Mucosa of gallbladder (tissue), 1 donor: ENCODE measurements at regions not wholly inside any gene's neighbourhood (a gene's known extent, or its start where the extent isn't known, plus 50 kb on each side); places are given as distances from the start of the nearest gene placed in this dataset.

Experiments
- DNase-seq: peaks from one replicate; pipeline ENCODE4 v3.0.0-alpha.2; 2020; ENCODE audit warnings: low spot score
- donor health status: DM: no; HTN: no; CAD: no.

DNA sequence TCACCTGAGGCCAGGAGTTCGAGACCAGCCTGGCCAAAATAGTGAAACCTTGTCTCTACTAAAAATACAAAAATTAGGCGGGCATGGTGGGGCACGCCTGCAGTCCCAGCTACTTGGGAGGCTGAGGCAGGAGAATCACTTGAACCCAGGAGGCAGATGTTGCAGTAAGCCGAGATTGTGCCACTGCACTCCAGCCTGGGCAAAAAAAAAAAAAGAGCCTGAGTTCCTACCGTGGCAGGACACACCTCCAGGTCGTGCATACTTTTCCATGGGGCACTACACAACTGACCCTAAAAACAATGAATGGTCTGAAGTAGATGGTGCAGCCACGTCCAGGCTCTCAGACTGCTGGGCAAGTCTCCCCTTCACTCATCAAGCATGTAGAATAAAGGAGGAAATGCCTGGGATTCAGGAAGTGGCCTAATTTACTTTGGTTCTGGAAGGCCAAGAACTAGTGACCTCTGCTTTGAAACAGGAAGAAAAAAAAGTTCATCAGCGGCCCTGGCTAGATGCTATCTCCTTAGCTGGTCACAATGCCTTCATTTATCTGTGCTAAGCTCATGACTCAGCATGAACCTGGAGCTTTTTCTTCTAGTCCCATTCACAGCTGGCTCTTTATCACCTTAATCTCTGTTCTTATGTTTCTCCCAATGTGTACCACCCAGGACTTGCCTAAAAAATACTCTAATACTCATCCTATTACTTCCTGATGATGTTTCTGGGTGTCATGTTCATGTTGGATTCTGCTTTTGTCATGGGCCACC, 55.8 kb upstream of the OR6J1 start:
- DNase-seq = peak; percentile 44

- DNase-seq = no peak
Observed at GRCh38 chr14:22713631-22713950, 52.9 kb upstream of the OXA1L start.

- DNase-seq = no peak
Observed at GRCh38 chr14:22715186-22715812, 51.2 kb upstream of the OXA1L start.

DNA sequence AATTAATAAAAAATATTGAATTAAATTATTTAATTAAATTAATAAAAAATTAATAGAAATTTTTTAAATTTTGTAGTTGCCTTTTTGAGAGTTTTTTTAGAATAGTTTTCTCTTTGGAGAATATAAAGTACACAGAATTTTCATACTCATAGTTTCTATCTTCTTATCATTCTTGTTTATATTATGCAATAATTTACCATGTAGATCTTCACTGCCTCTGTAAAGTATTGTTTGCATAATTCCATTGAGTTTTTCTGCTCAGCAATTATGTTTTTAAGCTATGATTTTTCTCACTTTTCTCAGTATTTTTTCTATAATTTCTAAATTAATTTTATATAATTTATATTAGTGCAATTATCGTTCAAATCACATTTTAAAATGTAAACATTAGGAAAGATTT, 50.6 kb upstream of the OXA1L start:
- no peak for DNase-seq
